ENCODE measurements at regions not wholly inside any gene's neighbourhood (a gene's known extent, or its start where the extent isn't known, plus 50 kb on each side); places are given as distances from the start of the nearest gene placed in this dataset.

DNA sequence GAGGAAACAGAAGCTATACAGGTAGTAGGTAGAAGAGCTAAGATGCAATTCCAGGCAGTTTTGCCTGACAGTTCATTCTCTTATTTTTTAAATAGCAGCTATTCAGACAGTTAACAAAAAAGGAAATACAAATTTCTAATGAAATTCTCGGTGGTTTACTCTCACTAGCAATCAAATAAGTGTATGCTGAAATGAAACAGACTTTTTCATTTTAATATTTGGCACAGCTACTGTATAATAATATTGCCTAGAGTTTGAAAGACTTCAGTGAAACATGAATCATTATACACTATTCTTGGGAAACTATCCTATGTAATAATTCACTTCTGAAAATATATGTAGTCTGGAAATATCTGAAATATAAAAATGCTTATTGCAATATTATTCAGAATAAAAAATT is 463.2 kb upstream of the AGTR1 start:
- TF ChIP-seq, protein P1, sequence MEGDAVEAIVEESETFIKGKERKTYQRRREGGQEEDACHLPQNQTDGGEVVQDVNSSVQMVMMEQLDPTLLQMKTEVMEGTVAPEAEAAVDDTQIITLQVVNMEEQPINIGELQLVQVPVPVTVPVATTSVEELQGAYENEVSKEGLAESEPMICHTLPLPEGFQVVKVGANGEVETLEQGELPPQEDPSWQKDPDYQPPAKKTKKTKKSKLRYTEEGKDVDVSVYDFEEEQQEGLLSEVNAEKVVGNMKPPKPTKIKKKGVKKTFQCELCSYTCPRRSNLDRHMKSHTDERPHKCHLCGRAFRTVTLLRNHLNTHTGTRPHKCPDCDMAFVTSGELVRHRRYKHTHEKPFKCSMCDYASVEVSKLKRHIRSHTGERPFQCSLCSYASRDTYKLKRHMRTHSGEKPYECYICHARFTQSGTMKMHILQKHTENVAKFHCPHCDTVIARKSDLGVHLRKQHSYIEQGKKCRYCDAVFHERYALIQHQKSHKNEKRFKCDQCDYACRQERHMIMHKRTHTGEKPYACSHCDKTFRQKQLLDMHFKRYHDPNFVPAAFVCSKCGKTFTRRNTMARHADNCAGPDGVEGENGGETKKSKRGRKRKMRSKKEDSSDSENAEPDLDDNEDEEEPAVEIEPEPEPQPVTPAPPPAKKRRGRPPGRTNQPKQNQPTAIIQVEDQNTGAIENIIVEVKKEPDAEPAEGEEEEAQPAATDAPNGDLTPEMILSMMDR (IDR thresholded peaks at IDR 0.05; ENCODE audit: insufficient read depth, low read length, severe bottlenecking), result no peak
- Histone ChIP-seq H3K27me3 (ENCODE audit: control insufficient read depth, insufficient read depth, low read length) (no peaks in the 10 kb centered on the region), H3K36me3 (ENCODE audit: control insufficient read depth, insufficient read depth, low read length) (no peaks in the 10 kb centered on the region), H3K4me3 (ENCODE audit: low read depth, low read length) (no peak overlapping the region)
- FAIRE-seq, result no peak
- DNase-seq (ENCODE audit: low read depth), result no peak

DNA sequence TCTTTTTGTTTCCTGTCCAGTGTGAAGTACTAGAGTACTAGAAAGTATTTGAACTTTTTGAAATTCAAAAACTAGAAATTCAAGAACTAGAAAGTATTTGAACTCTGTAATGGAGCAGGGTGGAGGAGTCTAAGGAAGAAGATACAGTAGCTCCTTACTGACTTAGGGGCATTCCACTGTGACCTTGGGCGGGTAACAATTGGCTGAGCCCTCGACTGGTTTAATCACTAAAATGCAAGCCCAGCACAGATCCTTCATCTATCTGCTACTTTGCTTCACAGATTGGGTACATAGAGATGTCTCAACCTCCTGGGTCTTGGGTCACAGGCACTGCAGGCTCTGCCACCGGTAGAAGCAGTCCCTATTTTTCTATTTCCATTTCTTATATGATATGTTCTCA is 462.1 kb upstream of the AGTR1 start:
- no peaks in the 10 kb centered on the region for H3K36me3 ChIP-seq (ENCODE audit: control insufficient read depth, insufficient read depth, low read length)
- TF ChIP-seq, protein P1 (IDR thresholded peaks at IDR 0.05; ENCODE audit: insufficient read depth, low read length, severe bottlenecking), result no peak
- FAIRE-seq (no peak), DNase-seq (ENCODE audit: low read depth) (no peak)
- no peak overlapping the region for H3K4me3 ChIP-seq (ENCODE audit: low read depth, low read length)
- no peaks in the 10 kb centered on the region for H3K27me3 ChIP-seq (ENCODE audit: control insufficient read depth, insufficient read depth, low read length)

DNA sequence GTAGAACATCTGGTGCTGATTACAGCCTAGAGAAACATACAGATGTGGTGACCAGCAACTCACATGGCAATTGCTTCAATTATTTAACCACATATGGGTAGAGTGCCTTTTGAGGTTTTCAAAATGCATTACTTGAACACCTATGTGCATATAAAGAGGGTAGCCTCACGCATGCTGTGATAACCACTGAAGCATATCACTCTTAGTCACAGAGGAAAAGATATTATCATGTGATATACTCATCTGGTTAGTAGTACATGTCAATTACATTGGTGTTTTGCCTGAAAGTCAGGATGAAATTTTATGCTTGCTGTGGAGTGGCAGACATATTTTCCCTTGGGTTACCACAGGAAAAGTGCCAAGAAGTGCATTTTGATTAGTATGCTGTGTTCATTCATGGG is 459.3 kb upstream of the AGTR1 start:
- no peaks in the 10 kb centered on the region for H3K27me3 ChIP-seq (ENCODE audit: control insufficient read depth, insufficient read depth, low read length)
- TF ChIP-seq, protein P1 (IDR thresholded peaks at IDR 0.05; ENCODE audit: insufficient read depth, low read length, severe bottlenecking), result no peak
- DNase-seq (ENCODE audit: low read depth), result no peak
- FAIRE-seq, result no peak
- no peak overlapping the region for H3K4me3 ChIP-seq (ENCODE audit: low read depth, low read length)
- no peaks in the 10 kb centered on the region for H3K36me3 ChIP-seq (ENCODE audit: control insufficient read depth, insufficient read depth, low read length)

DNA sequence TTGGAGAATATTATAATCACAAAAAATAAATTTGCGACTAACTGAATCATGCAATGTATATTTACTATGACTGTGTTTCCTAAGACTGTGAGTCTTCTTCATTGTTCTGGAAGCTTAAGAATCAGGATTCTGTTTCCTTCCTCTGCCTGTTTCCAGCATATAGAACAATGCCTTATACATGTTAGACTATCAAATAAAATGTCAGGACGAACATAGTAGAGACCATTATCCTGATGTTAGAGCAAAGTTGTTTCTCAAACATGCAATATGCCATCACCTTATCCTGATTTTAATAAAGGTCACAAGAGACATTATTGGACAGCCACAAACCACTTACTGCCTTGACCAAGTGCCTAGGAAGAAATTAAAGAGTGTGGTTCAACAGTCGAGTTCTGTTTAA is 457.4 kb upstream of the AGTR1 start:
- H3K4me3 ChIP-seq (ENCODE audit: low read depth, low read length), result no peak overlapping the region
- FAIRE-seq (no peak), DNase-seq (ENCODE audit: low read depth) (no peak)
- H3K36me3 ChIP-seq (ENCODE audit: control insufficient read depth, insufficient read depth, low read length), result no peaks in the 10 kb centered on the region
- TF ChIP-seq, protein P1 (IDR thresholded peaks at IDR 0.05; ENCODE audit: insufficient read depth, low read length, severe bottlenecking), result no peak
- H3K27me3 ChIP-seq (ENCODE audit: control insufficient read depth, insufficient read depth, low read length), result no peaks in the 10 kb centered on the region

DNA sequence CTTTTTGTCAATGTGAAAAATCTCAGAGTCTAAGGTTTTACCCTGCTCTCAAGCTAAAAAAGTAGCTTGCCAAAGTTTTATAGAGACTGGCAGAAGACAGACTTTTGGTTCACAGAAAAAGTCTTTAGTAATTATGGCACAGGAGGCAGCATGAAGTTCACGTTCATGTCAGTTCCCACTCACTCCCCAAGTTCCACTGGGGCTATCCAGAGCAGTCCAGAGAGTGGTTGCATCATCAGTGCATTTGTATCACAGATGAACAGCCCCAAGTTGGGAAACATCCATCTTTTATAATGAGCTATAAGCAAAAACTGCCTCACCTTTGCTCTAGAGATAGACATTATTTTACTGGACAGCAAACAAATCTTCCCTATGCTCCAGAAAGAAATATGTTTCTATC is 454.1 kb upstream of the AGTR1 start:
- TF ChIP-seq, protein P1 (IDR thresholded peaks at IDR 0.05; ENCODE audit: insufficient read depth, low read length, severe bottlenecking), result no peak
- H3K36me3 ChIP-seq (ENCODE audit: control insufficient read depth, insufficient read depth, low read length), result no peaks in the 10 kb centered on the region
- FAIRE-seq (no peak), DNase-seq (ENCODE audit: low read depth) (no peak)
- H3K4me3 ChIP-seq (ENCODE audit: low read depth, low read length), result no peak overlapping the region
- no peaks in the 10 kb centered on the region for H3K27me3 ChIP-seq (ENCODE audit: control insufficient read depth, insufficient read depth, low read length)

DNA sequence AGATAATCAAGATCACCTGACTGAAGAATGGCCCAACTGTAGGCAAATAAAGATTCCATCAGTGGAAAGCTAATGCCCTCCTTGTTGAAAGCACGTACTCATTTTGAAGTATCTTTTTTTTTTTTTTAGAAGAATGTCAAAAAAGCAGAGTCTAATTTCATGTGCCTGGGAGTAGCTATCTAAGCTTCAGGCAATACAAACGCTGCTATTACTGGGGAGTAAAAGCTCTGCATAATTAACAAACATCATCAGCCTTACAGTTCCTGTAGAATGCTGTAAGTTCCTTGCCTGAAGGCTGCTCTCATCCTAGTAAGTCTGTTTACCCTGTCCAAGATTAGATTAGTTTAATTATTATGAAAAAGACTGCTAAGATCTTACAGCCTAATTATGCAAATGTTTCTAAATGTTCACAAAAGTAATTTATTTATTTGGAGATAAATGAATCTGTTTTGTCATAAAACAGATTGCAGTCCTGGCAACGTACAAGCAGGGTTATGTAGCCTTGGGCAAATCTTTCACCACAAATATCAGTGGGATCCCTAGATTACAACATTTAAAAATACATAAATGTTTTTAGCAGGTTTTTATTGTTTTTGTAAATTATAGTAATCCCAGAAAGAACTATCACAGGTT is 451.3 kb upstream of the AGTR1 start:
- FAIRE-seq, result no peak

More for the DNA sequence above, 451.3 kb upstream of the AGTR1 start:
- TF ChIP-seq, protein P1 (IDR thresholded peaks at IDR 0.05; ENCODE audit: insufficient read depth, low read length, severe bottlenecking), result no peak
- Histone ChIP-seq H3K4me3 (ENCODE audit: low read depth, low read length) (no peak overlapping the region), H3K27me3 (ENCODE audit: control insufficient read depth, insufficient read depth, low read length) (no peaks in the 10 kb centered on the region), H3K36me3 (ENCODE audit: control insufficient read depth, insufficient read depth, low read length) (no peaks in the 10 kb centered on the region)
- no peak for DNase-seq (ENCODE audit: low read depth)
